WI38 (cell line): ENCODE measurements at regions not wholly inside any gene's neighbourhood (a gene's known extent, or its start where the extent isn't known, plus 50 kb on each side); places are given as distances from the start of the nearest gene placed in this dataset.

Experiments
- H3K4me3 ChIP-seq: 2 replicates; pipeline ENCODE4 v1.5.1; 2011; ENCODE audit warnings: low read depth, mild to moderate bottlenecking, control low read depth, low read length
- TF ChIP-seq, protein P1 (sequence below): IDR thresholded peaks from 2 replicates; pipeline ENCODE4 v1.5.1; 2012; ENCODE audit warnings: low read depth, mild to moderate bottlenecking, control low read depth, low read length

DNA sequence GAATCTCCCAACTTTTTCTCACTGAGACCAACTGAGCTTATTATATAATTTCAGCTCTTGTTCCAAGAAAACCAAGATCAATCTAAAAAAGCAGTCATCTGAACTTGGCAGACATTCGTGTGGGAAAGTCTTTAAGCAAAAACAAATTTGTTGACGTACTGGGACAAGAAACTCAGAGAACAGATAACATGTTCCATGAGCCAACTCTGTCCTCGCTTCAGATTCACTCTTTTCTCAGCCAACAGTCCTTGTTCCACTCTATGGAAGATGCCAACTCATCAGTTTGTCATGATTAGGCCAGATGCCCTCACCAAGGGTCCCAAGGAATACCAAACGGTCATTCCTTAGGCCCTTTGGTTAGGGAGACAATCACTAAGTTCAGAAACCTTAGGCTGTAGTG is 224.2 kb upstream of the CTAGE1 start:
- H3K4me3 ChIP-seq: no peak overlapping the region
- TF ChIP-seq, protein P1, sequence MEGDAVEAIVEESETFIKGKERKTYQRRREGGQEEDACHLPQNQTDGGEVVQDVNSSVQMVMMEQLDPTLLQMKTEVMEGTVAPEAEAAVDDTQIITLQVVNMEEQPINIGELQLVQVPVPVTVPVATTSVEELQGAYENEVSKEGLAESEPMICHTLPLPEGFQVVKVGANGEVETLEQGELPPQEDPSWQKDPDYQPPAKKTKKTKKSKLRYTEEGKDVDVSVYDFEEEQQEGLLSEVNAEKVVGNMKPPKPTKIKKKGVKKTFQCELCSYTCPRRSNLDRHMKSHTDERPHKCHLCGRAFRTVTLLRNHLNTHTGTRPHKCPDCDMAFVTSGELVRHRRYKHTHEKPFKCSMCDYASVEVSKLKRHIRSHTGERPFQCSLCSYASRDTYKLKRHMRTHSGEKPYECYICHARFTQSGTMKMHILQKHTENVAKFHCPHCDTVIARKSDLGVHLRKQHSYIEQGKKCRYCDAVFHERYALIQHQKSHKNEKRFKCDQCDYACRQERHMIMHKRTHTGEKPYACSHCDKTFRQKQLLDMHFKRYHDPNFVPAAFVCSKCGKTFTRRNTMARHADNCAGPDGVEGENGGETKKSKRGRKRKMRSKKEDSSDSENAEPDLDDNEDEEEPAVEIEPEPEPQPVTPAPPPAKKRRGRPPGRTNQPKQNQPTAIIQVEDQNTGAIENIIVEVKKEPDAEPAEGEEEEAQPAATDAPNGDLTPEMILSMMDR: no peak

DNA sequence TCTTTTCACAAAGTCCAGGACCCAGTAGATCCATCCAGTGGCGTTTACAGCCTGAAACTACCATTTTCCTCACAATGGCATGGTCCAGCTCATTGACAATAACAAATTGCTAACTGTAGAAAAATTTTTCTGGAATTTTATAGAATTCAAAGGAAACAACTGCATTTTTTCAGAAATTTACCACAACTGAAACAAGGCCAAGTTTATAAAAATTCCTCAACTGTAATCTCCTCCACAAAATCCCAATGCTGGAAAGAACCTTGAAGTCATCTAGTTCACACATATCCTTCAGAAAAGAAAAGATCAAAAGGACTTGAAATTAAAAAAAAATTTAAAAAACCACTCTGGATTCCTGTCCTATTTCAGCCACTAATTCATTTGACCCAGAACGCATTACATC is 226.0 kb upstream of the CTAGE1 start:
- H3K4me3 ChIP-seq: no peak overlapping the region
- TF ChIP-seq, protein P1: no peak

DNA sequence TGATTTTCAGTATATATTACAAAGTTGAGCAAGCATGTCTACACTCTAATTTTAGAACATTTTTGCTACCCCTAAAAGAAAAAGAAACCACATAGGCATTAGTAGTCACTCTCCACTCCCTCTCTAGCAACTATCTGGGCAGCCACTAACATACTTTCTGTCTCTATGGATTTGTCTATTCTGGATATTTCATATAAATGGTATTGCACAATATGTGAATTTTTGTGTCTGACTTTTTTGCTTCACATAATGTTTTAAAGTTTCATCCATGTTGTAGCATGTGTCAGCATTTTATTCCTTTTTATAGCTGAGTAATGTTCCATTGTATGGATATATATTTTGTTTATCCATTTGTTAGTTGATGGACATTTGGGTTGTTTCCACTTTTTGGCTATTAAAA is 232.5 kb upstream of the CTAGE1 start:
- no peak overlapping the region for H3K4me3 ChIP-seq
- TF ChIP-seq, protein P1: no peak

DNA sequence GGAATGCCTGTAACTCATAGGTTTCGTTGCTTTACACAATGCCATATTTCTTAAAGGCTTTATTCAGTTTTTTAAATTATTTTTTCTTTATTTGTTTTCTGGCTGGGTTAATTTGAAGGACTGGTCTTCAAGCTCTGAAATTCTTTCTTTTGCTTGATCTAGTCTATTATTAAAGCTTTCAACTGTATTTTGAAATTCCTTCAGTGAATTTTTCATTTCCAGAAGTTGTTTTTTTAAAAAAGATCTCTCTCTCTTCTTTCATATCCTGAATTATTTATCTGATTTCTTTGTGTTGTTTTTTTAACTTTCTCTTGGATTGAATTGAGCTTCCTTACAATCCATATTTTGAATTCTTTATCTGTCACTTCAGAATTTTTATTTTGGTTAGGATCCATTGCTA is 239.9 kb upstream of the CTAGE1 start:
- TF ChIP-seq, protein P1: no peak
- H3K4me3 ChIP-seq: no peak overlapping the region

DNA sequence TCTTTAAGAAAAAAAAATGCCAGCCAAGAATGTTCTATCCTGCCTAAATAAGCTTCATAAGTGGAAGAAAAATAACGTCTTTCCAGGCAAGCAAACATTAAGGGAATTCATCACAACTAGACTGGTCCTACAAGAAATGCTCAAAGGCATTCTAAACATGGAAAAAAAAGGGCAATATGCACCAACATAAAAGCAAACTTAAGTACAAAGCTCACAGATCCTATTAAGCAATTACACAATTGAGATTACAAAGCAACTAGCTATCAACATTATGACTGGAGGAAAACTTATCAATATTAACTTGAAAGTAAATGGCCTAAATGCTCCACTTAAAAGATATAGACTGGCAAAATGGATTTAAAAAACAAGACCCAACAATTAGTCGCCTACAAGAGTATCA is 240.6 kb upstream of the CTAGE1 start:
- TF ChIP-seq, protein P1: no peak
- H3K4me3 ChIP-seq: no peak overlapping the region

DNA sequence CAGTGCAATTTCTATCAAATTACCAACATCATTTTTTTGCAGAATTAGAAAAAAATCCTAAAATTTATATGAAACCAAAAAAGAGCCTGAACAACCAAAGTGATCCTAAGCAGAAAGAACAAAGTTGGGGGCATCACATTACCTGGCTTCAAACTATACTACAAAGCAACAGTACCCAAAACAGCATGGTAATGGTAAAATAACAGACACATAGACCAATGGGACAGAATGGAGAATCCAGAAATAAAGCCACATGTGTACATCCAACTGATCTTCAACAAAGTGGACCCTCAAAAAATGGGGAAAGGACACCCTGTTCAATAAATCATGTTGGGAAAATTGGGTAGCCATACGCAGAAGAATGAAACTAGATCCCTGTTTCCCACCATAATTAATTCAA is 245.7 kb upstream of the CTAGE1 start:
- TF ChIP-seq, protein P1: no peak
- H3K4me3 ChIP-seq: no peak overlapping the region

DNA sequence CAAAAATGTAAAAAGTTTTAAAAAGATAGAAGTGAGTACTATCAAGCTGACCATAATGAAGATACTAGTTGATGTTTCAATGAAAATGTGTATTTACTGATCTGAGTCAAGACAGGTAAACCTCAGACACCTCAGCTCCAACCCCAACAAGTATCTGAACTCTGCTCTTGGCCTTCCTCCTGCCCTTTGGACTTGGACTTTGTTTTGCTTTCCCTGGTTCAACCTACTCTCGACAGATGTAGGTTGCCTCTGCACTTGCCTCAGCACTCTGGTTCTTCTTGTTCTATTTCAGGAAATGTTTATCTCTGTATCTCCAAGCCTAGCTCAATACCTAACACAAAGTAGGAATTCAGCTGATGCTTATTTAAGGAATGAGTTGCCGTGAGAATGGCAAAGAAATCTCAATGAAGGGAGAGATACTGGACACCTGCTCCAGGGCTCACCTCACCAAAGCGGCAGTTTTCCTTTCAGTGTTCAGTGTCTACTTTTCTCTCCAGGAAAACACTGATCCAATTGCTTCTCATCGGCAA is 248.8 kb upstream of the CTAGE1 start:
- H3K4me3 ChIP-seq: no peak overlapping the region
- TF ChIP-seq, protein P1: no peak
